Motor neuron (in vitro differentiated cells): ENCODE measurements at regions not wholly inside any gene's neighbourhood (a gene's known extent, or its start where the extent isn't known, plus 50 kb on each side); places are given as distances from the start of the nearest gene placed in this dataset.
A peak's percentile ranks its signal among the peaks of the same experiment; 100 is the strongest.

Experiments used
- ATAC-seq, 8 experiments: fragments of 200-7000 bp; cut with Tn5 transposase; replicated peaks in 6 of 8; 2 replicates each; pipeline ENCODE4 v1.8.0; 2021; ENCODE audit warnings: mild to moderate bottlenecking in 8 of 8, moderate library complexity in 8 of 8
- H3K27ac ChIP-seq, 2 donors: fragments of 250-450 bp; sonication (Bioruptor Pico); 2 replicates each; pipeline ENCODE4 v1.9.0; 2021; ENCODE audit warnings: antibody characterized with exemption in 2 of 2, mild to moderate bottlenecking in 2 of 2, moderate library complexity in 1 of 2
- H3K4me1 ChIP-seq, 2 donors: fragments of 250-450 bp; sonication (Bioruptor Pico); replicated peaks in 1 of 2; 2 replicates each; pipeline ENCODE4 v1.6.1; 2021; ENCODE audit warnings: antibody characterized with exemption in 2 of 2, mild to moderate bottlenecking in 2 of 2, moderate library complexity in 1 of 2
- H3K4me3 ChIP-seq, 5 donors: fragments of 250-450 bp; sonication (Bioruptor Pico); 2 replicates each; pipeline ENCODE4 v1.9.0; 2021; ENCODE audit warnings: antibody characterized with exemption in 5 of 5, mild to moderate bottlenecking in 5 of 5, moderate library complexity in 4 of 5
- WGBS, 10 experiments: fragments of 450-650 bp; shearing (Covaris generic); methylation state at CpG; one replicate each; pipeline ENCODE4 v1.0.0; 2022; 5-methylcytosine and 5-hydroxymethylcytosine counted together
- in situ Hi-C, 9 experiments: fragments of 400-800 bp; cut with MboI; loops; one replicate each; pipeline ENCODE4 v1.15.0; 2021; ENCODE audit warnings: low sequenced_read_pairs in 9 of 9, low pct_unique_long_range_greater_than_20kb in 2 of 9; ENCODE audit not compliant: unreplicated experiment in 9 of 9

GRCh38 chr11:20311444-20311843 is 52.1 kb upstream of the HTATIP2 start:
- in situ Hi-C loops, result no loop called here
- ATAC-seq, result no peak
- WGBS, 10 experiments, result 18 to 100% (median 85%) methylated on average over 1 to 4 of the region's 5 CpGs
- H3K27ac ChIP-seq, result no peak overlapping the region
- no peaks in the 10 kb centered on the region for H3K4me1 ChIP-seq
- H3K4me3 ChIP-seq, result no peak overlapping the region

GRCh38 chr11:20310596-20311394 is 52.7 kb upstream of the HTATIP2 start:
- Histone ChIP-seq H3K4me3 (no peak overlapping the region), H3K4me1 (no peaks in the 10 kb centered on the region), H3K27ac (no peak overlapping the region)
- 0 to 95% (median 76%) methylated on average over 2 to 10 of the region's 11 CpGs for WGBS, 10 experiments
- no peak for ATAC-seq
- in situ Hi-C loops, result no loop called here

- ATAC-seq, result peak in 1 of 8 experiments; percentile 27
- Histone ChIP-seq H3K27ac (no peak overlapping the region), H3K4me3 (no peak overlapping the region), H3K4me1 (no peaks in the 10 kb centered on the region)
- 30 to 92% (median 76%) methylated on average over 2 to 9 of the region's 9 CpGs for WGBS, 10 experiments
- in situ Hi-C loops, result no loop called here
Measured at GRCh38 chr11:20310137-20310536, 53.4 kb upstream of the HTATIP2 start.

- H3K27ac ChIP-seq, result no peak overlapping the region
- in situ Hi-C loops, result no loop called here
- ATAC-seq, result no peak
- no peaks in the 10 kb centered on the region for H3K4me1 ChIP-seq
- WGBS, 10 experiments, result 32 to 100% (median 85%) methylated on average over 1 to 5 of the region's 5 CpGs
- H3K4me3 ChIP-seq, result no peak overlapping the region
Measured at GRCh38 chr11:20309231-20310025, 54.1 kb upstream of the HTATIP2 start.

GRCh38 chr11:20308601-20309000 is 54.9 kb upstream of the HTATIP2 start:
- Histone ChIP-seq H3K4me3 (no peak overlapping the region), H3K4me1 (peaks cover 0 to 3% of the 10 kb centered on the region in 2 donors), H3K27ac (no peak overlapping the region)
- ATAC-seq, result no peak
- 0 to 100% (median 80%) methylated on average over 1 to 2 of the region's 2 CpGs; no CpG with 5 or more reads in 1 of the 10 experiments for WGBS, 10 experiments
- in situ Hi-C loops, result no loop called here

GRCh38 chr11:20303391-20303965 is 60.0 kb upstream of the HTATIP2 start:
- 0 to 31% (median 16%) methylated on average over 3 to 6 of the region's 6 CpGs; no CpG with 5 or more reads in 2 of the 10 experiments for WGBS, 10 experiments
- ATAC-seq, result peak in 3 of 8 experiments; percentile 62 to 79 (median 67)
- in situ Hi-C loops, result no loop called here

GRCh38 chr11:20293992-20294391 is 69.5 kb upstream of the HTATIP2 start:
- WGBS, 10 experiments, result 24 to 100% (median 86%) methylated on average over 3 to 4 of the region's 4 CpGs; no CpG with 5 or more reads in 1 of the 10 experiments
- Histone ChIP-seq H3K27ac (no peak overlapping the region), H3K4me1 (peaks cover 0 to 4% of the 10 kb centered on the region in 2 donors), H3K4me3 (no peak overlapping the region)
- in situ Hi-C loops, result no loop called here
- ATAC-seq, result no peak

More at GRCh38 chr11:20303391-20303965, 60.0 kb upstream of the HTATIP2 start:
- no peak overlapping the region for H3K27ac ChIP-seq
- H3K4me1 ChIP-seq, result peaks cover 0 to 9% of the 10 kb centered on the region in 2 donors
- no peak overlapping the region for H3K4me3 ChIP-seq

GRCh38 chr11:20293531-20293930 is 70.0 kb upstream of the HTATIP2 start:
- no peak overlapping the region for H3K27ac ChIP-seq
- no peak for ATAC-seq
- no peak overlapping the region for H3K4me3 ChIP-seq
- H3K4me1 ChIP-seq, result peaks cover 0 to 4% of the 10 kb centered on the region in 2 donors
- 0 to 100% (median 71%) methylated on average over 1 of the region's 1 CpG; no CpG with 5 or more reads in 3 of the 10 experiments for WGBS, 10 experiments
- in situ Hi-C loops, result no loop called here

GRCh38 chr11:20289732-20290131 is 73.8 kb upstream of the HTATIP2 start:
- WGBS, 10 experiments, result 0 to 49% (median 0%) methylated on average over 1 to 2 of the region's 2 CpGs; no CpG with 5 or more reads in 1 of the 10 experiments
- in situ Hi-C loops, result no loop called here
- no peak overlapping the region for H3K27ac ChIP-seq
- H3K4me1 ChIP-seq, result peaks cover 0 to 4% of the 10 kb centered on the region in 2 donors
- ATAC-seq, result no peak
- no peak overlapping the region for H3K4me3 ChIP-seq

GRCh38 chr11:20283475-20283874 is 80.0 kb upstream of the HTATIP2 start:
- no peak for ATAC-seq
- no peak overlapping the region for H3K4me3 ChIP-seq
- peaks cover 0 to 1% of the 10 kb centered on the region in 2 donors for H3K4me1 ChIP-seq
- 0 to 91% (median 42%) methylated on average over 1 of the region's 1 CpG; no CpG with 5 or more reads in 6 of the 10 experiments for WGBS, 10 experiments
- in situ Hi-C loops, result no loop called here
- H3K27ac ChIP-seq, result no peak overlapping the region

GRCh38 chr11:20278727-20279126 is 84.8 kb upstream of the HTATIP2 start:
- Histone ChIP-seq H3K27ac (no peak overlapping the region), H3K4me1 (peaks cover 0 to 3% of the 10 kb centered on the region in 2 donors), H3K4me3 (no peak overlapping the region)
- peak in 7 of 8 experiments; percentile 20 to 80 (median 63) for ATAC-seq
- in situ Hi-C loops, result no loop called here
- 0 to 70% (median 35%) methylated on average over 2 to 5 of the region's 5 CpGs for WGBS, 10 experiments

- no peak overlapping the region for H3K4me3 ChIP-seq
- in situ Hi-C loops, result no loop called here
- 14 to 61% (median 33%) methylated on average over 1 to 9 of the region's 14 CpGs; no CpG with 5 or more reads in 4 of the 10 experiments for WGBS, 10 experiments
- ATAC-seq, result no peak
- peaks cover 0 to 3% of the 10 kb centered on the region in 2 donors for H3K4me1 ChIP-seq
- H3K27ac ChIP-seq, result no peak overlapping the region
Measured at GRCh38 chr11:20277014-20277413, 86.5 kb upstream of the HTATIP2 start.
